Upper lobe of left lung (tissue), 6 donors: ENCODE measurements at regions not wholly inside any gene's neighbourhood (a gene's known extent, or its start where the extent isn't known, plus 50 kb on each side); places are given as distances from the start of the nearest gene placed in this dataset.

Source experiments
- ATAC-seq, 2 donors: fragments of 200-7000 bp; cut with Tn5 transposase; one replicate each; pipeline ENCODE4 v1.9.1; 2022; ENCODE audit warnings: mild to moderate bottlenecking in 2 of 2, moderate library complexity in 2 of 2; ENCODE audit not compliant: low FRiP score in 2 of 2
- DNase-seq, 2 donors: peaks; one replicate each; pipeline ENCODE4 v3.0.0-alpha.2; 2019 to 2020
- H3K27ac ChIP-seq, 4 donors: fragments of 200-600 bp; sonication (generic); one replicate each; pipeline ENCODE4 v1.5.1; 2016 to 2019
- H3K27me3 ChIP-seq, 4 donors: fragments of 200-600 bp; sonication (generic); one replicate each; pipeline ENCODE4 v1.5.1; 2017 to 2019
- H3K36me3 ChIP-seq, 4 donors: fragments of 200-600 bp; sonication (generic); one replicate each; pipeline ENCODE4 v1.5.1; 2016 to 2019
- H3K4me1 ChIP-seq, 4 donors: fragments of 200-600 bp; sonication (generic); one replicate each; pipeline ENCODE4 v1.5.1; 2018 to 2019
- H3K4me3 ChIP-seq, 4 donors: fragments of 200-600 bp; sonication (generic); one replicate each; pipeline ENCODE4 v1.5.1; 2017 to 2019; ENCODE audit warnings: mild to moderate bottlenecking in 2 of 4, moderate library complexity in 1 of 4
- H3K9me3 ChIP-seq, 4 donors: fragments of 200-600 bp; sonication (generic); one replicate each; pipeline ENCODE4 v1.5.1; 2018 to 2019
- CTCF ChIP-seq, 6 experiments: fragments of 450-650 bp in 4 of 6; fragments of 200-600 bp in 2 of 6; sonication (generic) in 2 of 6; IDR thresholded peaks; one replicate each; pipeline ENCODE4 v1.5.1; 2016 to 2019; ENCODE audit warnings: antibody characterized with exemption in 6 of 6
- EP300 ChIP-seq, 4 donors: sonication (generic); formaldehyde crosslinking; IDR thresholded peaks; one replicate each; pipeline ENCODE4 v1.5.1; 2017; ENCODE audit warnings: antibody characterized with exemption in 4 of 4, control low read depth in 2 of 4
- POLR2A ChIP-seq, 4 donors: fragments of 450-650 bp; IDR thresholded peaks; one replicate each; pipeline ENCODE4 v1.5.1; 2016 to 2017; ENCODE audit warnings: antibody characterized with exemption in 4 of 4, mild to moderate bottlenecking in 2 of 4
- POLR2AphosphoS5 ChIP-seq, 2 donors: sonication (generic); formaldehyde crosslinking; IDR thresholded peaks; one replicate each; pipeline ENCODE4 v1.5.1; 2017; ENCODE audit warnings: antibody characterized with exemption in 2 of 2
- WGBS, 2 donors: methylation state at CpG; one replicate each; pipeline ENCODE4 v1.1.5; 2017 to 2018; 5-methylcytosine and 5-hydroxymethylcytosine counted together
- donor health status: DM: no; HTN: no; CAD: no; lungs with moderate emphysema.
- donor health status: DM: no; HTN: yes; CAD: no; lungs with severe emphysema.

GRCh38 chr22:49721211-49721763, 106.4 kb downstream of the BRD1 start:
- 87 to 90% methylated on average over 14 to 15 of the region's 15 CpGs for WGBS, 2 donors
- no peaks in the 10 kb centered on the region for H3K9me3 ChIP-seq
- DNase-seq: peak in 1 of 2 donors; percentile 47

GRCh38 chr22:49720279-49720959, 107.3 kb downstream of the BRD1 start:
- H3K9me3 ChIP-seq: no peaks in the 10 kb centered on the region
- H3K4me3 ChIP-seq: no peak overlapping the region
- no peak overlapping the region for H3K27ac ChIP-seq
- peak in 1 of 2 donors; percentile 60 for DNase-seq
- no peak for TF ChIP-seq POLR2AphosphoS5 (IDR thresholded peaks at IDR 0.05)
- TF ChIP-seq POLR2A (IDR thresholded peaks at IDR 0.05): no peak
- no peak for TF ChIP-seq CTCF (IDR thresholded peaks at IDR 0.05)
- no peak for TF ChIP-seq EP300 (IDR thresholded peaks at IDR 0.05)
- H3K36me3 ChIP-seq: no peaks in the 10 kb centered on the region
- H3K4me1 ChIP-seq: peaks cover 5 to 16% (median 9%) of the 10 kb centered on the region in 4 donors
- WGBS, 2 donors: 84 to 87% methylated on average over 15 to 18 of the region's 18 CpGs
- peaks cover 0 to 8% (median 4%) of the 10 kb centered on the region in 4 donors for H3K27me3 ChIP-seq
- no peak for ATAC-seq

More at GRCh38 chr22:49721211-49721763, 106.4 kb downstream of the BRD1 start:
- ATAC-seq: no peak
- H3K4me3 ChIP-seq: no peak overlapping the region
- TF ChIP-seq CTCF (IDR thresholded peaks at IDR 0.05) (no peak), EP300 (IDR thresholded peaks at IDR 0.05) (no peak), POLR2A (IDR thresholded peaks at IDR 0.05) (no peak), POLR2AphosphoS5 (IDR thresholded peaks at IDR 0.05) (no peak)
- no peak overlapping the region for H3K27ac ChIP-seq
- H3K36me3 ChIP-seq: no peaks in the 10 kb centered on the region
- H3K27me3 ChIP-seq: peaks cover 0 to 9% (median 4%) of the 10 kb centered on the region in 4 donors
- H3K4me1 ChIP-seq: peaks cover 5 to 16% (median 9%) of the 10 kb centered on the region in 4 donors

- WGBS, 2 donors: 73 to 80% methylated on average over 4 to 10 of the region's 10 CpGs
- TF ChIP-seq EP300 (IDR thresholded peaks at IDR 0.05) (no peak), POLR2AphosphoS5 (IDR thresholded peaks at IDR 0.05) (no peak), CTCF (IDR thresholded peaks at IDR 0.05) (no peak), POLR2A (IDR thresholded peaks at IDR 0.05) (no peak)
- H3K36me3 ChIP-seq: no peaks in the 10 kb centered on the region
These were observed 108.6 kb downstream of the BRD1 start for GRCh38 chr22:49719046-49719445.

GRCh38 chr22:49718396-49718795, 109.3 kb downstream of the BRD1 start:
- ATAC-seq (peak in 1 of 2 donors; percentile 4), DNase-seq (no peak)
- H3K4me3 ChIP-seq: no peak overlapping the region
- no peaks in the 10 kb centered on the region for H3K4me1 ChIP-seq
- no peak for TF ChIP-seq POLR2AphosphoS5 (IDR thresholded peaks at IDR 0.05)
- no peak for TF ChIP-seq EP300 (IDR thresholded peaks at IDR 0.05)
- no peak for TF ChIP-seq CTCF (IDR thresholded peaks at IDR 0.05)
- no peak for TF ChIP-seq POLR2A (IDR thresholded peaks at IDR 0.05)
- H3K9me3 ChIP-seq: no peaks in the 10 kb centered on the region
- no peaks in the 10 kb centered on the region for H3K27me3 ChIP-seq
- no peaks in the 10 kb centered on the region for H3K36me3 ChIP-seq
- no peak overlapping the region for H3K27ac ChIP-seq
- WGBS, 2 donors: 79 to 87% methylated on average over 3 to 7 of the region's 7 CpGs

More at GRCh38 chr22:49719046-49719445, 108.6 kb downstream of the BRD1 start:
- no peak for DNase-seq
- Histone ChIP-seq H3K4me1 (peaks cover 0 to 3% (median under 1%) of the 10 kb centered on the region in 4 donors), H3K27ac (no peak overlapping the region), H3K27me3 (no peaks in the 10 kb centered on the region), H3K4me3 (no peak overlapping the region), H3K9me3 (no peaks in the 10 kb centered on the region)
- ATAC-seq: no peak
